T-cell (primary cell): ENCODE measurements at regions not wholly inside any gene's neighbourhood (a gene's known extent, or its start where the extent isn't known, plus 50 kb on each side); places are given as distances from the start of the nearest gene placed in this dataset.

Experiments
- ATAC-seq, 4 experiments: fragments of 200-7000 bp in 3 of 4; fragments of 150-1000 bp in 1 of 4; cut with Tn5 transposase; replicated peaks in 1 of 4; 1 replicate in 3 of 4; 2 replicates in 1 of 4; pipeline ENCODE4 v1.10.0; 2021; ENCODE audit warnings: moderate library complexity in 3 of 4, mild to moderate bottlenecking in 2 of 4, moderate number of reproducible peaks in 1 of 4
- CTCF ChIA-PET, 2 donors: fragments of 300-600 bp; sonication (Branson Sonifier 250); formaldehyde crosslinking; loops; one replicate each; lab custom pipeline; 2022; ENCODE audit warnings: antibody characterized with exemption in 2 of 2; lab: Charles Lee
- POLR2A ChIA-PET, 2 donors: fragments of 300-600 bp; sonication (Branson Sonifier 250); formaldehyde crosslinking; loops; one replicate each; lab custom pipeline; 2022; ENCODE audit warnings: antibody characterized with exemption in 2 of 2; lab: Charles Lee
- DNase-seq, 35 experiments: peaks; one replicate each; pipeline versions ENCODE4 v3.0.0 to v3.0.0-alpha.2; 2013 to 2023
- H3K27ac ChIP-seq: one replicate; pipeline ENCODE4 v1.5.1; 2013; ENCODE audit warnings: low read length
- H3K27me3 ChIP-seq, 2 experiments: replicated peaks in 1 of 2; 1 replicate in 1 of 2; 2 replicates in 1 of 2; pipeline versions ENCODE4 v1.6.1 to v1.7.0; 2013; ENCODE audit warnings: low read length in 1 of 2, mixed read lengths in 1 of 2; ENCODE audit not compliant: control insufficient read depth in 2 of 2, insufficient read depth in 2 of 2; ENCODE audit errors: extremely low read depth in 1 of 2
- H3K36me3 ChIP-seq, 2 donors: 1 replicate in 1 of 2; 2 replicates in 1 of 2; pipeline versions ENCODE4 v1.6.1 to v1.7.0; 2013; ENCODE audit warnings: low read length in 1 of 2; ENCODE audit not compliant: control insufficient read depth in 2 of 2, insufficient read depth in 1 of 2; ENCODE audit errors: extremely low read depth in 1 of 2
- H3K4me1 ChIP-seq, 2 experiments: 1 replicate in 1 of 2; 2 replicates in 1 of 2; pipeline versions ENCODE4 v1.6.1 to v1.7.0; 2013; ENCODE audit warnings: low read length in 2 of 2, mixed read lengths in 1 of 2; ENCODE audit not compliant: insufficient read depth in 2 of 2, control insufficient read depth in 1 of 2; ENCODE audit errors: extremely low read depth in 1 of 2
- H3K4me3 ChIP-seq, 2 donors: 1 replicate in 1 of 2; 2 replicates in 1 of 2; pipeline versions ENCODE4 v1.5.1 to v1.7.0; 2013; ENCODE audit warnings: mild to moderate bottlenecking in 2 of 2, low read length in 1 of 2, moderate library complexity in 1 of 2; ENCODE audit not compliant: control insufficient read depth in 1 of 2; ENCODE audit errors: extremely low read depth in 1 of 2
- H3K9me3 ChIP-seq: 2 replicates; pipeline ENCODE4 v1.7.0; 2013
- H3K27ac Mint-ChIP-seq, 2 donors: one replicate each; pipeline ENCODE4 v1.8.0; 2020 to 2021; ENCODE audit warnings: mild to moderate bottlenecking in 2 of 2, mixed read lengths in 2 of 2
- H3K27me3 Mint-ChIP-seq, 2 donors: one replicate each; pipeline ENCODE4 v1.8.0; 2021 to 2022; ENCODE audit warnings: mixed read lengths in 2 of 2
- H3K36me3 Mint-ChIP-seq: one replicate; pipeline ENCODE4 v1.8.0; 2021; ENCODE audit warnings: mixed read lengths
- H3K4me1 Mint-ChIP-seq, 3 donors: one replicate each; pipeline ENCODE4 v1.8.0; 2020 to 2022; ENCODE audit warnings: mixed read lengths in 3 of 3, mild to moderate bottlenecking in 1 of 3
- H3K4me3 Mint-ChIP-seq, 3 donors: one replicate each; pipeline ENCODE4 v1.8.0; 2020 to 2022; ENCODE audit warnings: mild to moderate bottlenecking in 3 of 3, mixed read lengths in 3 of 3, moderate library complexity in 3 of 3
- H3K9me3 Mint-ChIP-seq, 3 donors: one replicate each; pipeline ENCODE4 v1.8.0; 2020 to 2022; ENCODE audit warnings: mixed read lengths in 3 of 3
- WGBS: methylation state at CpG from one replicate; pipeline ENCODE4 v1.1.5; 2013; ENCODE audit warnings: missing lambda C conversion rate; ENCODE audit not compliant: insufficient coverage; 5-methylcytosine and 5-hydroxymethylcytosine counted together

- Histone ChIP-seq H3K4me3 (no peak overlapping the region), H3K36me3 (no peaks in the 10 kb centered on the region), H3K27me3 (no peaks in the 10 kb centered on the region), H3K27ac (no peak overlapping the region), H3K9me3 (no peaks in the 10 kb centered on the region), H3K4me1 (no peaks in the 10 kb centered on the region)
- H3K36me3 Mint-ChIP-seq, result no peaks in the 10 kb centered on the region
- no peak for DNase-seq
- WGBS, result 92% methylated on average over 1 of the region's 5 CpGs
- H3K9me3 Mint-ChIP-seq, result peaks cover 8 to 18% (median 16%) of the 10 kb centered on the region in 3 donors
- H3K4me1 Mint-ChIP-seq, result no peaks in the 10 kb centered on the region
- ChIA-PET CTCF (no interaction called here), POLR2A (interaction anchor here (0.6 kb wide), 3 partner anchors 42 to 420 kb away, joined by 3 read pairs; no protein-coding TSS in a partner anchor)
- H3K27me3 Mint-ChIP-seq, result no peaks in the 10 kb centered on the region
- ATAC-seq, result no peak
- H3K27ac Mint-ChIP-seq, result no peak overlapping the region
- H3K4me3 Mint-ChIP-seq, result no peak overlapping the region
These were observed 1075.7 kb upstream of the PABPC4L start for GRCh38 chr4:135277068-135277979.

DNA sequence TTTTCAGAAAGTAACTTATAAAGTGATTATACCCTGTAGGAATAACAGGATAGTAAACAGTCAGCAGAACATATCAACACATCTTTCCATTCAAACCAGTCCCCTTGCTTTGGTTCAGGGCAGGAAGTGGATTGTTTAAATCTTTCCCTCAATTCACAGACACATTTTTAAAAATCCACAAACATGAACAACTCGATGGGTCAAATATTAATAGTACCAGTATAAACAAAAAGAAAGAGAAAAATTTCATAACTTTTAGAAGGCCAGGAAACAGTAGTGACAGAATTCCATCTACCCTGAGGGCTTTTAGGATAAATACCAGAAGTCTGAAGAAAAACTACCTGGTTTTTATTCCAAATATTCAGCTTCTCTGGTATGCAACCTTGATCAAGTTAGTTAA lies 1072.8 kb upstream of the PABPC4L start:
- Mint-ChIP-seq H3K36me3 (no peaks in the 10 kb centered on the region), H3K4me3 (no peak overlapping the region), H3K9me3 (peaks cover 8 to 26% (median 16%) of the 10 kb centered on the region in 3 donors), H3K4me1 (no peaks in the 10 kb centered on the region), H3K27me3 (no peaks in the 10 kb centered on the region), H3K27ac (no peak overlapping the region)
- DNase-seq (no peak), ATAC-seq (no peak)
- no CpG with 5 or more reads among the region's 1 CpG for WGBS
- Histone ChIP-seq H3K4me1 (no peaks in the 10 kb centered on the region), H3K27ac (no peak overlapping the region), H3K4me3 (no peak overlapping the region), H3K9me3 (no peaks in the 10 kb centered on the region), H3K27me3 (no peaks in the 10 kb centered on the region), H3K36me3 (no peaks in the 10 kb centered on the region)
- POLR2A ChIA-PET, result no interaction called here
- CTCF ChIA-PET, result no interaction called here

DNA sequence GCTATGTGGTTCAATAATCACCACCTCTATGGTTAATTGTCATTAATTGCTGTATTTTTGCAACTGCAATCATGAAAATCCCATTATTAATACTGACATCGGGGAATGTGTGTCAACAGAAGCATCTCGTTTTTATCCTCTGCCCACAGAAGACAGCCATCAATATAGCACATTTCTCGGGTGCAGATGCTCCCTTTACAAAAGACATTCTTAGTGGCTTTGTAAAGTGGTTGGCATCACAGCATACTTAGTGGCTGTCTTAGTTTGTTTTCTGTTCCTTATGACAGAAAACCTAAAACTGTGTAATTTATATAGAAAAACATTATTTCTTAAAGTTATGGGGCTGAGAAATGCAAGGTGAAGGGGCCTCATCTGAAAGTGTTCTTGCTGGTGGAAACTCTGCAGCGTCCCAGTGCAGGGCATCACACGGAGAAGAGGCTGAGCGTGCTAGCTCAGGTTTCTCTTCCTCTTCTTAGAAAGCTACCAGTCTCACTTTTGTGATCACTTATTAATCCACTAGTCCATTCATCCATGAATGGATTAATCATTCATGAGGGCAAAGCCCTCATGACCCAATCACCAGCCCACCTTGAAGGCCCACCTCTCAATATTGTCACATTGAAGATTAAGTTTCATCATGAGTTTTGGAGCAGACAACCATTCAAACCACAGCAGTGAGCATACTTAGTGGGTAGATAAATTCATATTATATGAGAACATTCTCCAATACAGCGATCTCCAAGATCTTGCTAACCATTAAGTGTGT lies 1067.7 kb upstream of the PABPC4L start:
- Histone ChIP-seq H3K27me3 (no peaks in the 10 kb centered on the region), H3K4me3 (no peak overlapping the region), H3K4me1 (no peaks in the 10 kb centered on the region), H3K9me3 (no peaks in the 10 kb centered on the region), H3K27ac (no peak overlapping the region), H3K36me3 (no peaks in the 10 kb centered on the region)
- 82% methylated on average over 3 of the region's 7 CpGs for WGBS
- no peaks in the 10 kb centered on the region for H3K4me1 Mint-ChIP-seq
- no peak overlapping the region for H3K27ac Mint-ChIP-seq
- no peaks in the 10 kb centered on the region for H3K36me3 Mint-ChIP-seq
- no peaks in the 10 kb centered on the region for H3K27me3 Mint-ChIP-seq
- no peak for DNase-seq
- no peak for ATAC-seq
- H3K4me3 Mint-ChIP-seq, result no peak overlapping the region
- peaks cover 3 to 17% (median 13%) of the 10 kb centered on the region in 3 donors for H3K9me3 Mint-ChIP-seq
- CTCF ChIA-PET, result no interaction called here
- POLR2A ChIA-PET, result no interaction called here

GRCh38 chr4:135268369-135268768 lies 1066.8 kb upstream of the PABPC4L start:
- Mint-ChIP-seq H3K27ac (no peak overlapping the region), H3K36me3 (no peaks in the 10 kb centered on the region), H3K4me1 (no peaks in the 10 kb centered on the region), H3K4me3 (no peak overlapping the region), H3K27me3 (no peaks in the 10 kb centered on the region), H3K9me3 (peaks cover 3 to 16% (median 13%) of the 10 kb centered on the region in 3 donors)
- H3K27me3 ChIP-seq, result no peaks in the 10 kb centered on the region
- H3K9me3 ChIP-seq, result no peaks in the 10 kb centered on the region
- H3K36me3 ChIP-seq, result no peaks in the 10 kb centered on the region
- CTCF ChIA-PET, result no interaction called here
- no peak overlapping the region for H3K4me3 ChIP-seq
- no CpG with 5 or more reads among the region's 3 CpGs for WGBS
- no peak for DNase-seq
- ATAC-seq, result no peak
- no peak overlapping the region for H3K27ac ChIP-seq
- POLR2A ChIA-PET, result no interaction called here
- H3K4me1 ChIP-seq, result no peaks in the 10 kb centered on the region

GRCh38 chr4:135267148-135267865 lies 1065.7 kb upstream of the PABPC4L start:
- Histone ChIP-seq H3K36me3 (no peaks in the 10 kb centered on the region), H3K27me3 (no peaks in the 10 kb centered on the region), H3K9me3 (no peaks in the 10 kb centered on the region), H3K4me1 (no peaks in the 10 kb centered on the region), H3K4me3 (no peak overlapping the region), H3K27ac (no peak overlapping the region)
- H3K4me1 Mint-ChIP-seq, result no peaks in the 10 kb centered on the region
- ATAC-seq, result no peak
- no peak overlapping the region for H3K4me3 Mint-ChIP-seq
- CTCF ChIA-PET, result no interaction called here
- no peak for DNase-seq
- H3K36me3 Mint-ChIP-seq, result no peaks in the 10 kb centered on the region
- H3K27me3 Mint-ChIP-seq, result no peaks in the 10 kb centered on the region
- no peak overlapping the region for H3K27ac Mint-ChIP-seq
- 77% methylated on average over 5 of the region's 13 CpGs for WGBS
- H3K9me3 Mint-ChIP-seq, result peaks cover 3 to 19% (median 15%) of the 10 kb centered on the region in 3 donors
- POLR2A ChIA-PET, result no interaction called here

GRCh38 chr4:135256111-135256510 lies 1054.5 kb upstream of the PABPC4L start:
- no peaks in the 10 kb centered on the region for H3K27me3 Mint-ChIP-seq
- no peak overlapping the region for H3K4me3 ChIP-seq
- ChIA-PET CTCF (no interaction called here), POLR2A (no interaction called here)
- H3K27ac Mint-ChIP-seq, result no peak overlapping the region
- H3K27me3 ChIP-seq, result no peaks in the 10 kb centered on the region
- DNase-seq, result no peak
- no peak overlapping the region for H3K4me3 Mint-ChIP-seq
- H3K27ac ChIP-seq, result no peak overlapping the region
- H3K36me3 Mint-ChIP-seq, result no peaks in the 10 kb centered on the region
- peaks cover 4 to 10% (median 10%) of the 10 kb centered on the region in 3 donors for H3K9me3 Mint-ChIP-seq
- H3K9me3 ChIP-seq, result no peaks in the 10 kb centered on the region
- H3K4me1 Mint-ChIP-seq, result no peaks in the 10 kb centered on the region
- H3K36me3 ChIP-seq, result no peaks in the 10 kb centered on the region
- no peaks in the 10 kb centered on the region for H3K4me1 ChIP-seq
- no peak for ATAC-seq
